NCI-H524 (cell line): ENCODE measurements at regions not wholly inside any gene's neighbourhood (a gene's known extent, or its start where the extent isn't known, plus 50 kb on each side); places are given as distances from the start of the nearest gene placed in this dataset.
A peak's percentile ranks its signal among the peaks of the same experiment; 100 is the strongest.
"Not testable (repeated sequence)": the region's sequence is repeated elsewhere in the genome, so short reads cannot be mapped to it uniquely, and the experiment has no call there.

Experiments
- DNase-seq, 2 experiments: peaks; one replicate each; lab custom pipeline; 2025; lab: John Stamatoyannopoulos, UW

DNA sequence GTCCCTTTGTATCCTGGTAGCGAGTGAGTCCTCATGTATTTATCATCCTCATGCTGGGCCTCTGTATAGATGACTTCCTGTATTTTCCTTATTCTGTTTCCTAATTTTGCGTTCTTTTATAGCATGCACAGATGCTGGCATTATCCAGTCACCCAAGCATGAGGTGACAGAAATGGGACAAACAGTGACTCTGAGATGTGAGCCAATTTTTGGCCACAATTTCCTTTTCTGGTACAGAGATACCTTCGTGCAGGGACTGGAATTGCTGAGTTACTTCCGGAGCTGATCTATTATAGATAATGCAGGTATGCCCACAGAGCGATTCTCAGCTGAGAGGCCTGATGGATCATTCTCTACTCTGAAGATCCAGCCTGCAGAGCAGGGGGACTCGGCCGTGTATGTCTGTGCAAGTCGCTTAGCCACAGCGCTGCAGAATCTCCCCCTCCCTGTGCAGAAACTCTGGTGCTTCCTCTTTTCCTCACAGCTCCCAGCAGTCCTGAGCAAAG is 183.1 kb upstream of the PRSS58 start:
- DNase-seq = no peak

DNA sequence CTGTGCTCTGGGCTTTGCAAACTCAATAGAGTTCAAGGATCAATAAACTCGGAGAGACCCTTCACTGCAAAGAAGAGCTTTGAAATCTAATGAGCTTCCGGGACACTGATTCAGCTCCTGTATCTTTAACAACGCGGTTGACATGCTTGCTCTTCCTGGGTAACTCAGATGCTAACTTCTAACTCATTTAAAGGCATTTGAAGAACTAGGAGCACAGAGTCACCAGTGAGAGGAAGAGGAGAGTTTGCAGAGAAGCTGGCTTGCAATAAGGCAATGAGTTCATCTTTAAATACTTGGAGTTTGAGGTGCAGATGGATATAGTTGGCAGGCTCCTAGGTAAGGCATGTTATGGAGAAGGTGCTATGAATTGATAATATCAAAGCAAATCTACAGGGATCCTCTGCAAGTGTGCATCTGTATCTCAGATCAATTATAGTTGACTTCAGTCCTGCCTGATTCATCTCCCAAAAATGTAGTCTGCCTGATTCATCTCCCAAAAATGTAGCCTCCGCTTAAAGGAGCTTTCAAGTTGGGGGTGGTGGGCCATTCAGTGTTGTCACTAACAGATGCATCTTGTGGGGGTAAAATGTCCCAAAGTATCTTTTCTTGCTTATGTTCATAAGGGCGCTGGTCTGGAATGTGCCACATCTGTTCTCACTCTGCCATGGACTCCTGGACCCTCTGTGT is 182.5 kb upstream of the PRSS58 start:
- no peak for DNase-seq

DNA sequence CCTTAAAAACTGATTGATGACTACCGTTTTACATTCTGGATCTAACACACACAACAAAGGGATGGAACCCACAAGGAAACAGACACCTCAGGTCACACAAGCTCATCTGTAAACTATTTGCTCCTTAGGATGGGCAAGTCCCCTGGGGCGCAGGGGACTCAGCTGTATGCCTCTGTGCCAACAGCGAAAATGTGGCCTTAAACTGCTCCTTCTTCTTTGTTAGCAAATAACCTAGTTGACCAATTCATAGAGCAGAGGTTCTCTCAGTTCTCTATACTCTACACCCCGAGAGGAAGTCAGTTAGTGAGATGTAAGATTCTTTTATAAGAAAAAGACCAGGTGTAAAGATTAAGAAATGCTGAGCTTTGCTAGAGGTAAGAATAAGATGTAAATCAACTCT is 181.9 kb upstream of the PRSS58 start:
- no peak for DNase-seq

DNA sequence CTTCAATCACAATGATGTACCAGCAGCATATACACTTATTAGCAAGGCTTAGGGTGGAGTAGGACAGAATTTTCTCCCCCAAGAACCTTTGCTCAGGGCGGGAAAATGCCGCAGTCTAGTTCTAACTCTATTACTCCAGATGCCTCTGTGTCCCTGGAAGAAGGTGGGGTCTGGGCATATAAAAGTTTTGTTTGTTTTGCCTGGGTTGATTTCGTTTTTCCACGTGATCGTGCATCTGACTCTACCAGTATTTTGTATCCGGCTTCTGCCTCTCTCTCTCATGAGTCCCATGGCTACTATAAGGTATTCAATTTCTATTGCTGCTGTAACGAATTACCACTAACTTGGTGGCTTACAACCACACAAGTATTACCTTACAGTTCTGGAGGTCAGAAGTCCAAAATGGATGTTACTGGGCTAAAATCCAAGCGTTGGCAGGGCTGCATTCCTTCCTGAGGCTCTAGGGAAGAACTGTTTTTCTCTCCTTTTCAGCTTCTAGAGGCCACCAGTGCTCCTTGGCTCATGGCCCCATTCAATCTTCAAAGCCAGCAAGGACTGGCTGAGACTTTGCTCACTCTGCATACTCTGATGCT is 181.2 kb upstream of the PRSS58 start:
- DNase-seq = no peak

DNA sequence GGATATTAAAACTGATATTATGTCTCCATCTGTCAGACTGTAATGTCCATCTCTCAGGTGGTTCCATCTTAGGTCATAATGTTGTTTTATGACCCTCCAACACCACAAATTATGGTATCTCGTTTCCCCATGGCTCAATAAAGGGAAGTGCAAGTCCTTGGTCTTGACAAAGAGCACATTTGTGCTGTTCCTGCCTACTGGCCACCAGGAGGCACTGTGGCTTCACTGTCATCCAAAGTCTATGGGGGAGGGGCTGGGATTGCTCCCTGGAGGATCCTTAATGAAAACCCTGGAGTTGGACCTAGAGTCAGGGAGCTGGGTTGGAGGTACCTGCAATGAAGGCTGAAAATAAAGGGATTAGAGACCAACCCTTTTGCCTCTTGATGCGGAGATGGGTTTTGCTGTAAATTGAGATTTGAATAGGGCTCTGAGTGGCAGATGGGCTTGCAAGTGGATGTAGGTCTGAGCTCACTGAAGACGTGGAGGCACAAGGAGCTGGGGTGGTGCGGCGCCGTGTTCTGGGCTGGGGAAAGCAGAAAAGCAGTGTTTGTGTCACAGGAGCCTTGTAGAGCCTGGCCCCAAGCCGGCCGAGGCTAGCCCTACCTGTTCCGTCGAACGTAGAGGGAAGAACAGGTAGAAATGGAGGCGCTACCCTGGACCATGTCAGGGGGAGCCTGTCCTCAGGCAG is 180.5 kb upstream of the PRSS58 start:
- DNase-seq = peak; percentile 22 to 41

DNA sequence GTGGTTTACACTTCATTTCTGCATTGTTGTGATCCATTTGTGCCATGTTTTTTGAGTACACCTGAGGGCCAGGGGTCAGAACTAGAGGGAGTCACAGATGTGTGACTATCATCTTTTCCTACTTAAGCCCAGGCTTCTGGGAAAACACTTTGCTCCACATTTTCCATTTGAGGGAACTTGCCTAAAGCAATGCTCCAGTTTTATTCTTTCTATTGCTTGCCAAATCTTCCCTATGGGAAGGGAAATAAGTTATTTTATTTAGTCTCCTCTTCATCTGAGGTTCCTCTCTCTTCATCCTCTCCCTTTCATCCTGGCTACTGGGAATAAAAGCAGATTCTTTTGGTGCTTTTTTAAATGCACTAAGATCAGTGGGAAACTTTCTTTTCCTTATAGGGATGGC is 179.9 kb upstream of the PRSS58 start:
- no peak for DNase-seq

DNA sequence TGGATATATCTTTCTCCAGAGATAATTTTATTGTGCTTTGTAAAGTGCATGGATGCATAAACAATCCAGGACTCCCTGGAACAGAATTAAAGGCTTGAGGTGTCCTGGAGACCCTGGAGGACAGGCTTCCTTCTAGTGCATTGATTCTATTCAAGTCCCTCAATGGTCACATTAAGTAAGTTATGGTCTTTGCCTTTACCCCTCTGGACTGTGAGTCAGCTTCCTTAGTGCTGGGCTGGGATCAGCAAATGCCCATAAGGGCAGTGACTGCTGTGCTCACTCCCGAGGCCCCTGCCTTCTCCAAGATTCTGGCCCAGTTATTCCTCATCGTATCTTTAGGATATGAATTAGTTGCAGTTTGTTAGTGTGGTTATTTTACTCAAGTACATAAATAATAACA is 178.7 kb upstream of the PRSS58 start:
- no peak for DNase-seq

DNA sequence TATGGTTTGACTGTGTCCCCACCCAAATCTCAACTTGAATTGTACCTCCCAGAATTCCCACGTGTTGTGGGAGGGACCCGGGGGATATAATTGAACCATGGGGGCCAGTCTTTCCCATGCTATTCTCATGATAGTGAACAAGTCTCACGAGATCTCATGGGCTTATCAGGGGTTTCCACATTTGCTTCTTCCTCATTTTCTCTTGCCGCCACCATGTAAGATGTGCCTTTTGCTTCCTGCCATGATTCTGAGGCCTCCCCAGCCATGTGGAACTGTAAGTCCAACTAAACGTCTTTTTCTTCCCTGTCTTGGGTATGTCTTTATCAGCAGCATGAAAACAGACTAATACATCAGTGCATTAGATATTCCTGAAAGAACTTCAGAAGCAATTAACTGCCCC is 177.7 kb upstream of the PRSS58 start:
- DNase-seq = not testable (repeated sequence)

DNA sequence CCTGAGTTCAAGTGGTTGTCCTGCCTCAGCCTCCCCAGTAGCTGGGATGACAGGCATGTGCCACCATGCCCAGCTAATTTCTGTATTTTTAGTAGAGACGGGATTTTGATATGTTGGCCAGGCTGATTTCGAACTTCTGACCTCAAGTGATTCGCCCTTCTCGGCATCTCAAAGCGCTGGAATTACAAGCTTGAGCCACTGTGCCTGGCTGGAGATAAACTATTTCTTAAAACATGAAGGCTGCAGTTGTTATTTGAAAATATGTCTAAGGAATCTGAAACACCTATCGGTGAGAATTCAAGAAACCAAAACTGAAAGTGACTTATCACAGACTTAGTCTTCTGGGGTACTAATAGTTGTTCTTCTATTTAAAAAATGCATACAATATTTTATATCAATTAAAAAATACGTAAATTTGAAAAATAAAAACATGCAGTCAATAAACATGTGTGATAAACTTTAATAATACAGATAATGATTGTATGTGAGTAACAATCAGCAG is 176.9 kb upstream of the PRSS58 start:
- DNase-seq = no peak

DNA sequence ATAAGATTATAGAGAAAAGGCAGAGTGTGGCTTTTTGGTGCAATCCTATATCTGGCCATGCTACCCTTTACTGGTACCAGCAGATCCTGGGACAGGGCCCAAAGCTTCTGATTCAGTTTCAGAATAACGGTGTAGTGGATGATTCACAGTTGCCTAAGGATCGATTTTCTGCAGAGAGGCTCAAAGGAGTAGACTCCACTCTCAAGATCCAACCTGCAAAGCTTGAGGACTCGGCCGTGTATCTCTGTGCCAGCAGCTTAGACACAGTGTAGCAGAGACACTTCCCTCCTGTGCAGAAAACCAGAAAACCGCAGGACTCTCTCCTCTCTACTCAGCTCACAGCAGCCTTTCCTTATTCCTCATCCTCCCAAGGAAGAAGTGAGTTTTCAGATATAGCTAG is 176.3 kb upstream of the PRSS58 start:
- not testable (repeated sequence) for DNase-seq

DNA sequence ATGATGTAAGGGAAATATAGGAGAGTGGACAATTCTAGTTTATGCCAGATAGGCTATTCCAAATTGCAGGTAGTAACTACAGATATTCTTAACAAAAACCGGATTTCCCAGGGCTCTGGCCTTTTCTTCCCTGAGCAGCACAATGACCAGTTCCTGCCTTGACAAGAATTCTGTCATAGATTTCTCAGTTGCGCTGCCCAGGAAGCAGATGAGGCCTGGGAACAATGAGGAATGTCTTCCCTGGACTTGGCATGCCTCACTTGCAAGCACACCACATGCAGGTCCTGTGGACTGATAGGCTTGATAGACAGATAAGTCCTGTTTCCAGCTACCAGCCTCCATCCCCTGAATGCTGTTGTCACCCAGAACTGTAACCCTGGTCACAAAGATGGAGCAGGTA is 174.5 kb upstream of the PRSS58 start:
- DNase-seq = no peak

DNA sequence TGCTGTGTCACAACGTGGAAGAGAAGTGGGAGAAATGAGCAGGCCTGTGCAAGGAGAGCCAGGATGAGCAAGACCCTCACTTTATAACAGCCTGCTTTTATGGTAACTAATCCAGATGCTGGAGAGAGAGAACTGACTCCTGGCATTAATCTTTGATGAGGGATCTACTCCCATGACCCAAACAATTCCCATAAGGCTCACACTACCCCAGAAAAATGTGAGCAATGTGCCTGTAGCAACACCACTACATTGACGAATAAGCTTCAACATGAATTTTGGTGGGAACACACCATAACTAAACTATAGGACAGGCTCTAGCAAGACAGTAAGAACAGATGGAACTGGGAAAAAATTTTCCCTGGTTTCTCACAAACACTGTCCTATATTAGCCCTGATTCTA is 173.6 kb upstream of the PRSS58 start:
- DNase-seq = no peak

DNA sequence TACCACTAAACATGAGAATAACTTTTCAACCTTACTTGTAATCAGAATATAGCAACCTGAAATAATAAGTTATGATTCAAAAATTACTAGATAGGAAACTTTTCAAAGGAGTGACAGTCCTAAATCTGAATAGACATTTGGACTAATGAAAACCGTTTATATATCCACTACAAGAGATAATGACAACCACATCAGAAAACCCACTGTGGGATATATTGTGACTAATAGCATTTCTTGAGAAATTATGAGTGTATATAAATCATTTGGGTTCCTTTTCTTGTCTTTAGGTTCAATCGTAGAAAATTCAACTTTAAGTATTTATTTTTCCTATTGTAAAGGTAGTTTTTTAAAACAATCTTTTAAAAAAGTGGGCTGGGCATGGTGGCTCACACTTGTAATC is 170.2 kb upstream of the PRSS58 start:
- DNase-seq = no peak

DNA sequence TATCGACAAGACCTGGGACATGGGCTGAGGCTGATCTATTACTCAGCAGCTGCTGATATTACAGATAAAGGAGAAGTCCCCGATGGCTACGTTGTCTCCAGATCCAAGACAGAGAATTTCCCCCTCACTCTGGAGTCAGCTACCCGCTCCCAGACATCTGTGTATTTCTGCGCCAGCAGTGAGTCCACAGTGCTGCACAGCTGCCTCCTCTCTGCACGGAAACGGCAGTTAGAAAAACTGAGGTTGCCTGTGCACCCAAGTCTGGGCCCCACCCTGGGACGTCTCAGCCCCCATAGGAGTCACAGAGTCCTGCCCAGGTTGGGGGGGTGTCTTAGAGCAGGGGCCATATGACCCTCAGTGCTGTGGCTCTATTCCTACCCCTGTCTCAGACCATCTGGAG is 167.4 kb upstream of the PRSS58 start:
- DNase-seq = no peak

DNA sequence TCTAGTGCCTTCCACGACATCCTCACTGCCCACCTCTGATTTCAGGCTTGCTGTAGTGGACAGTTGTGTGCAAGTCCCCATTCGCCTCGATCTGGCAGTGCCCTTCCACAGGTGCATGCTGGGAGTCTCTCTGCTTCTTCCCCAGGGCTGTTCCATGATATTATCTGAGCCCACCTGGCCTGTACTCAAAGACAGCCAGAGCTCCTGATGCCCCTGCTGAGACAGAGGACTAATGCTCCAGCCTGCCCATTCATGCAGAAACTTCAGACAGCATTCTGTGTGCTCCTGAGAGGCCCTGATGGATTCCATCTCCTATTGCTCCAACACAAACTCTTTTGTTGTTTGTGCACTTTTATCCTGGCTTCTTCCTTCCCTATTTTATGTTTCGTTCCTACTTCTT is 164.8 kb upstream of the PRSS58 start:
- DNase-seq = no peak

DNA sequence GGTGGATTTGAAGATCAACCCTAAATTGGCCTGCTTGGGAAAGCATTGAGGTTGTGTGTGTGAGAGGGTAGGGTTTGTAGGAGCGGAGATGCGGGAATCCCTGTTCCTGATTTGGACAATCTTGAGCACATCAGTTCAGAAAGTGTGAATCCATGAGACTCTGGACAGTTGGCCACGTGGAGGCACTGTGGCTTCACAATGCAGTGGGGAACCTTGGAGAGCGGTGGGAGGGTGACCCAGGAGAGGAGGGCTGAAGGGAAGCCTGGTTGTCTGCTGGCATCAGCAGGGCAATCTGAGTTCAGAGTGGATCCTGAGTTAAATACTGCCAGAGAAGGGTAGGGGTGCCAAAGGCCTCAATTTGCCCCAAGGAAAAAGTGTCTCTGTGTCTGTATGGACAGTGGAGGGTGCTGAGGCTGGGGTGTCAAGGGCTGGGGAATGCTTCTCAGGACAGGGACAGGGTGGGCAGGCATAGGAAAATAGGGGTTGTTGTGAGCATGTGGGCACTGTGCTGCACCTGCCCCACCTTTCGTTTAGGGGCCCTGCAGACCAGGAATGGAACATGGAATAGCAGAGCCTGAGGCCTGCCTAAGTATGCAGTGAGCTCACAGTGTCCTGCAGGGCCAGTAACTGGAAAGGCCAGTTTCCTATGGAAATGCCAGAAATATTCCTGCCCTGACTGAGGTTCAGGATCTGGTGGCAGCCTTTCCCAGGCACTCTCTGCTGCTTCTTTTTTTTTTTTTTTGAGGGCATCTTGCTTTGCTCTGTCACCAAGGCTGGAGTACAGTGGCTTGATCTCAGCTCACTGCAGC is 162.9 kb upstream of the PRSS58 start:
- DNase-seq = peak in 1 of 2 experiments; percentile 33

DNA sequence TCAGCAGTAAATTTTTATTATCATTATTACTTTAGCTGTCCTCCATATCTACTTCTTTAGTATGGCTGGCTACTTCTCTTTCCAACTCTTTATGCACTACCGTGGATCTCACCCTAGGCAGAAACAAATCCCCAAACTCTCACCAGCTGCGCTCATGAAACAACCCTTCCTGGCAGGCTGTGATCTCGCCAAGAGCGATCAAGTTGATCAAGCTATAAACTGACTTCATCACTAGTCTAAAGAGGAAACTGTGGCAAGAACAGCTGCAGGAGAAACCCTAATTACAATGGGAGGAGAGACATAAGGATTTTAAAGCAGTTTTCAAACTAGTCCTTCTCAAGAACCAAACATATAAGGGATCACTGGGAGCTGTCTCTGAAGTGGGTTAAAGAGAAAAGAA is 160.5 kb upstream of the PRSS58 start:
- DNase-seq = no peak

DNA sequence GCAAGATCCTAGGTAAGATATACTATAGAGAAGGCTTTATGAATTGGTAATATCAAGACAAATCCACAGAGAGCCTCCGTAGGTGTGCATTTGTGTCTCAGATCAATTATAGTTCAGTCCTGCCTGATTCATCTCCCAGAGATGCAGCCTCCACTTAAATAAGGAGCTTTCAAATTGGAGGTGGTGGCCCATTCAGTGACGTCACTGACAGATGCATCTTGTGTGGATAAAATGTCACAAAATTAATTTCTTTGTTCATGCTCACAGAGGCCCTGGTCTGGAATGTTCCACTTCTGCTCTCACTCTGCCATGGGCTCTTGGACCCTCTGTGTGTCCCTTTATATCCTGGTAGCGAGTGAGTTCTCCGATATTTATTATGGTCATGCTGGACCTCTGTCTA is 157.1 kb upstream of the PRSS58 start:
- no peak for DNase-seq

DNA sequence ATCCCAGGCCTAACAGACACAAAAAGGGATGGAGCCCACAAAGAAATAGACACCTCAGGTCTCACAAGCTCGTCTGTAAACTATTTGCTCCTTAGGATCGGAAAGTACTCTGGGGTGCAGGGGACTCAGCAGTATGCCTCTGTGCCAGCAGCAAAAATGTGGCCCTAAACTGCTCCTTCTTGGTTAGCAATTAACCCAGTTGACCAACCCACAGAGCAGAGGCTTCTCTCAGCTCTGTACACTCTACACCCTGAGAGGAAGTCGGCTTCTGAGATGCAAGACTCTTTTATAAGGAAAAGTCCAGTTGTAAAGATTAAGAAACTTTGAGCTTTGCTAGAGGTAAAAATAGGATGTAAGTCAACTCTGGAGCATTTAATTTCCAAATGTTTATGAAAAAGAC is 156.3 kb upstream of the PRSS58 start:
- no peak for DNase-seq

DNA sequence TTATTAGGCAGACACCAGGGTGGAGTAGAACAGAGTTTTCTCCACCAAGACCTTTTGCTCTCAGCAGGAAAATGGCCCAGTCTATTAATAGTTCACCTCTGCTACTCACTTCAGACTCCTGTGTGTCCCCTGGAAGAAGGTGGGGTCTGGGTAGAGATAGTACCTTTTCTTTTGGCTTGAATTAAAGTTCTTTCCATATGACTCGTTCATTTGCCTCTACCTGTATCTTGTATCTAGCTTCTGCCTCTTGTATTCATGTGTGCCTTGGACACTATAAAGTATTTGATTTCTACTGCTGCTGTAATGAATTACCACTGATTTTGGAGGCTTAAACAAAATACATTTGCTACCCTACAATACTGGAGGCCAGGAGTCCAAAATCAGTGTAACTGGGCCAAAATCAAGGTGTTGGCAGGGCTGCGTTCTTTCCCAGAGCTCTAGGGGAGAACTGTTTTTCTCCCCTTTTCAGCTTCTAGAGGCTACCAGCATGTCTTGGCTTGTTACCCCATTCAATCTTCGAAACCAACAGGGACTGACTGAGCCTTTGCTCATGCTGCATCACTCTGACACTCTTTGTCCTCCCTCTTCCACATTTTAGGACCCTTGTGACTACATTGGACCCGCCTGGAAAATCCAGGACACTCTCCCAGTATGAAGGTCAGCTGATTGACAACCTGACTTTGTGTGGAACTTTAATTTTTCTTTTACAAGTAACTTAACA is 155.6 kb upstream of the PRSS58 start:
- DNase-seq = no peak

DNA sequence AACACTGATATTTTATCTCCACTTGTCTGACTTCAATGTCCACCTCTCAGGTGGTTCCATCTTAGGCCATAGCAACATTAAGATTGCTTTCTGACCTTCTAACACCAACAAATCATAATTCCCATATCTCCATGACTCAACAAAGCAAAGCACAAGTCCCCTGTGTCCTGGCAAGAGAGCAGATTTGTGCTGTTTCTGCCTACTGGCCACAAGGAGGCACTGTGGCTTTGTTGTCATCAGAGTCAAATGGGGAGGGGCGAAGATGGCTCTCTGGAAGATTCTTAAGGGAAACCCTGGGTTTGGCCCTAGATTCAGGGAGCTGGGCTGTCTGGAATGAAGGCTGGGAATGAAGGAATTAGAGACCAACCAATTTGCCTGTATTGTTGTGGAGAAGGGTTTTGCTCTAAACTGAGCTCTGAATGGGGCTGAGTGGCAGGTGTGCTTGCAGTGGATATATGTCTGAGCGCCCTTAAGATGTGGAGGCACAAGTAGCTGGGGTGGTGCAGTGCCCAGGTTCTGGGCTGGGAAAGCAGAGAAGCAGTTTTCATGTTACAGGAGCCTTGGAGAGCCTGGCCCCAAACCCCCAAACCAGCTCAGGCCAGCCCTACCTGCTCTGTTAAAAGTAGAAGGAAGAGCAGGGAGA is 154.8 kb upstream of the PRSS58 start:
- peak in 1 of 2 experiments; percentile 43 for DNase-seq
